ENCODE measurements at regions not wholly inside any gene's neighbourhood (a gene's known extent, or its start where the extent isn't known, plus 50 kb on each side); places are given as distances from the start of the nearest gene placed in this dataset.

DNA sequence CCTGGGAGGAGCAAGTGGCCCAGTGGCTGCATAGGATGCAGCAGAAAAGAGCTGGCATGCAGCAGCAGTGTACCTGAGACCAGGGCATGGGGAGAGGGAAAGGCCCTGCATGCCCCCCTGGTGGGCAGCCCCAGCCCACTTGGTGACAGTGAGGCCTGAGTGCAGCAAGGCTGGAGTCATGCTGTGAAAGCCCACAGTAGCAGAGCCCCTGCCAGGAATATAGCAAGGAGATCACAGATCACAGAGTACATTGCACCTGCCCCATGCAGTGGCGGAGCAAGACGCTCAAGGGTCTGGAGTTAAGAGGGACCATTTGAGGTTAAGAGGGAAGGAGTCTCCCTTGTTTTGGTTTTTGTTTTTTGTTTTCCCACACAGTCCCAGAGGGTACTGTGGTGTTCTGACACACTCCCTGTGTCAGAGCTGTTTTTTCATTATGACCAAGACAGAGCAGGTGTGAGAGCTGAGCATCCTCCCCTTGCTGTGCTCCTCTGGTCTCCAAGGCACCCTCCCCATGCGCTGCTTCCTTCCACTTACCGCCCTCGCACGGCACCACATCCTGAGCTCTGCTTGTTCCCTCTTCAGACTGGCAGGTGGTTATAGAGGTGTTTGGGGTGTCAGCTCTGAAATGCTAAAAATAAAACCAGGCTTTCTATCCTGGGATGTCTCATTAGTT, 85.0 kb upstream of the UBL3 start:
- TF ChIP-seq TCF7L2 (IDR thresholded peaks at IDR 0.05; ENCODE audit: low read depth, low read length), result no peak
- TF ChIP-seq KLF16 (IDR thresholded peaks at IDR 0.05), result no peak
- TF ChIP-seq, protein P1, sequence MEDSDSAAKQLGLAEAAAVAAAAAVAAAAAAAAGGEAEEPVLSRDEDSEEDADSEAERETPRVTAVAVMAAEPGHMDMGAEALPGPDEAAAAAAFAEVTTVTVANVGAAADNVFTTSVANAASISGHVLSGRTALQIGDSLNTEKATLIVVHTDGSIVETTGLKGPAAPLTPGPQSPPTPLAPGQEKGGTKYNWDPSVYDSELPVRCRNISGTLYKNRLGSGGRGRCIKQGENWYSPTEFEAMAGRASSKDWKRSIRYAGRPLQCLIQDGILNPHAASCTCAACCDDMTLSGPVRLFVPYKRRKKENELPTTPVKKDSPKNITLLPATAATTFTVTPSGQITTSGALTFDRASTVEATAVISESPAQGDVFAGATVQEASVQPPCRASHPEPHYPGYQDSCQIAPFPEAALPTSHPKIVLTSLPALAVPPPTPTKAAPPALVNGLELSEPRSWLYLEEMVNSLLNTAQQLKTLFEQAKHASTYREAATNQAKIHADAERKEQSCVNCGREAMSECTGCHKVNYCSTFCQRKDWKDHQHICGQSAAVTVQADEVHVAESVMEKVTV (CRISPR knock-in tag; IDR thresholded peaks at IDR 0.05), result no peak
- no peak for TF ChIP-seq FUS (optimal IDR thresholded peaks at IDR 0.05; ENCODE audit: low read depth, low read length)
- TF ChIP-seq NBN (IDR thresholded peaks at IDR 0.05; ENCODE audit: low read depth), result no peak
- no peak for TF ChIP-seq SIX5 (IDR thresholded peaks at IDR 0.05; ENCODE audit: borderline replicate concordance in 1 of 2, insufficient read depth in 1 of 2, low read depth in 1 of 2, low read length in 2 of 2)
- no peak for TF ChIP-seq PML (IDR thresholded peaks at IDR 0.05; ENCODE audit: low read length)
- no peak for TF ChIP-seq RBM25 (IDR thresholded peaks at IDR 0.05; ENCODE audit: low read depth, low read length, severe bottlenecking)
- no peak for TF ChIP-seq SAFB2 (IDR thresholded peaks at IDR 0.05; ENCODE audit: borderline replicate concordance, low read depth, low read length, severe bottlenecking)
- TF ChIP-seq RBM39 (optimal IDR thresholded peaks at IDR 0.05; ENCODE audit: low read depth, low read length), result no peak
- no peak for TF ChIP-seq PHF21A (IDR thresholded peaks at IDR 0.05; ENCODE audit: borderline replicate concordance, low read depth)
- FAIRE-seq (no peak), DNase-seq (ENCODE audit: extremely low read depth in 1 of 4, low spot score in 3 of 4) (no peak), ATAC-seq (no peak)
- H3K4me1 ChIP-seq (replicated peaks in 1 of 2; ENCODE audit: control insufficient read depth in 2 of 2, insufficient read depth in 2 of 2, low read length in 2 of 2), result no peaks in the 10 kb centered on the region
- WGBS (ENCODE audit: insufficient coverage, low coverage, missing lambda C conversion rate), result 2% methylated on average over 6 of the region's 6 CpGs
- no TSS peak for BruUV-seq (replicated peaks)
- H3K4me3 ChIP-seq, result no peak overlapping the region
- no peaks in the 10 kb centered on the region for H3K9me1 ChIP-seq (ENCODE audit: control insufficient read depth, insufficient read depth, low read length)
- ChIA-PET CTCF (ENCODE audit: low intra/inter-chr PET ratio) (no interaction called here), POLR2A (interaction anchor here (0.6 kb wide), 1 partner anchor 1922 kb away, joined by 4 read pairs; no protein-coding TSS in a partner anchor)
- H3K27me3 ChIP-seq (ENCODE audit: control insufficient read depth in 2 of 2, insufficient read depth in 2 of 2, low read length in 2 of 2), result peaks cover 2 to 11% of the 10 kb centered on the region in 2 experiments; a peak in 1 of 5 replicates
- no peak overlapping the region for H3K9ac ChIP-seq (ENCODE audit: insufficient read depth in 1 of 2, low read depth in 2 of 2, low read length in 2 of 2)
- H2AFZ ChIP-seq (ENCODE audit: low read depth, low read length), result no peak overlapping the region
- no peaks in the 10 kb centered on the region for H4K20me1 ChIP-seq (replicated peaks; ENCODE audit: control insufficient read depth, insufficient read depth, low read length)
- no peaks in the 10 kb centered on the region for H3K36me3 ChIP-seq (ENCODE audit: control insufficient read depth, insufficient read depth, low read length)
- H3K27ac ChIP-seq (ENCODE audit: extremely low read depth, low read depth, low read length), result no peak overlapping the region
- no peaks in the 10 kb centered on the region for H3K9me3 ChIP-seq (replicated peaks; ENCODE audit: control insufficient read depth, insufficient read depth, low read depth, low read length)
- H3K4me2 ChIP-seq (ENCODE audit: insufficient read depth, low read length), result no peak overlapping the region
- intact Hi-C loops (cut with micrococcal nuclease), result no loop called here
- H3K79me2 ChIP-seq (ENCODE audit: control insufficient read depth, insufficient read depth, low read length), result no peaks in the 10 kb centered on the region
- in situ Hi-C loops (cut with MboI), result no loop called here
